Epithelial cell of esophagus (primary cell): ENCODE measurements at regions not wholly inside any gene's neighbourhood (a gene's known extent, or its start where the extent isn't known, plus 50 kb on each side); places are given as distances from the start of the nearest gene placed in this dataset.

ENCODE experiments used
- DNase-seq: peaks from one replicate; pipeline ENCODE4 v3.0.0; 2010; ENCODE audit warnings: low read depth
- H3K4me3 ChIP-seq: 2 replicates; pipeline ENCODE4 v1.5.1; 2011; ENCODE audit warnings: mild to moderate bottlenecking, low read length, control low read depth
- TF ChIP-seq, protein P1 (sequence below): IDR thresholded peaks from 2 replicates; pipeline ENCODE4 v1.5.1; 2011; ENCODE audit warnings: low read depth, mild to moderate bottlenecking, low read length, control low read depth, inconsistent platforms; ENCODE audit not compliant: insufficient read depth; ENCODE audit errors: missing control alignments

DNA sequence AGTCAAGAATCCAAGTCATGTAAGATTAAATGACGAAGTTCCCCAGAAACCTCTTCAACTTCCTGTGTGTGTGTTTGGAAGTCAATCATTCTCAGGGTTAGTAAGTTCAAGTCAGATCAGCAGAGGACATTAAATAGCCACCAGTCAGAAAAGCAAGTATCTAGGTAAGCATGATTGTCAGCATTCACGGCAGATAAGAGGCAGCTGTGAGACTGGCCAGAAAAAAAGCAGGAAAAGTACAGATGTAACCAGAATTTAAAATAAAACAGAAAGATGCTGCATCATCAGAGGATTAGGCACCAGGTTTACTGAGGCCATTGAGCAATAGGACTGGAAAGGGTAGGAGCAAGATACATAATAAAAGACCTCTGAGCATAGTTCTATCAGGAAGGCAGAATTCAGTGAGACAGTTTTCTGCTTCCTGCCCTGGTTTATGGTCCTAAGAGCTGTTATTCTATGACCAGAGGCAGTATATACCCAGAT, 606.9 kb downstream of the FSCB start:
- DNase-seq: no peak
- TF ChIP-seq, protein P1, sequence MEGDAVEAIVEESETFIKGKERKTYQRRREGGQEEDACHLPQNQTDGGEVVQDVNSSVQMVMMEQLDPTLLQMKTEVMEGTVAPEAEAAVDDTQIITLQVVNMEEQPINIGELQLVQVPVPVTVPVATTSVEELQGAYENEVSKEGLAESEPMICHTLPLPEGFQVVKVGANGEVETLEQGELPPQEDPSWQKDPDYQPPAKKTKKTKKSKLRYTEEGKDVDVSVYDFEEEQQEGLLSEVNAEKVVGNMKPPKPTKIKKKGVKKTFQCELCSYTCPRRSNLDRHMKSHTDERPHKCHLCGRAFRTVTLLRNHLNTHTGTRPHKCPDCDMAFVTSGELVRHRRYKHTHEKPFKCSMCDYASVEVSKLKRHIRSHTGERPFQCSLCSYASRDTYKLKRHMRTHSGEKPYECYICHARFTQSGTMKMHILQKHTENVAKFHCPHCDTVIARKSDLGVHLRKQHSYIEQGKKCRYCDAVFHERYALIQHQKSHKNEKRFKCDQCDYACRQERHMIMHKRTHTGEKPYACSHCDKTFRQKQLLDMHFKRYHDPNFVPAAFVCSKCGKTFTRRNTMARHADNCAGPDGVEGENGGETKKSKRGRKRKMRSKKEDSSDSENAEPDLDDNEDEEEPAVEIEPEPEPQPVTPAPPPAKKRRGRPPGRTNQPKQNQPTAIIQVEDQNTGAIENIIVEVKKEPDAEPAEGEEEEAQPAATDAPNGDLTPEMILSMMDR: no peak
- H3K4me3 ChIP-seq: no peak overlapping the region

GRCh38 chr14:43898687-43899086, 608.4 kb downstream of the FSCB start:
- H3K4me3 ChIP-seq: no peak overlapping the region
- no peak for DNase-seq
- TF ChIP-seq, protein P1: no peak

DNA sequence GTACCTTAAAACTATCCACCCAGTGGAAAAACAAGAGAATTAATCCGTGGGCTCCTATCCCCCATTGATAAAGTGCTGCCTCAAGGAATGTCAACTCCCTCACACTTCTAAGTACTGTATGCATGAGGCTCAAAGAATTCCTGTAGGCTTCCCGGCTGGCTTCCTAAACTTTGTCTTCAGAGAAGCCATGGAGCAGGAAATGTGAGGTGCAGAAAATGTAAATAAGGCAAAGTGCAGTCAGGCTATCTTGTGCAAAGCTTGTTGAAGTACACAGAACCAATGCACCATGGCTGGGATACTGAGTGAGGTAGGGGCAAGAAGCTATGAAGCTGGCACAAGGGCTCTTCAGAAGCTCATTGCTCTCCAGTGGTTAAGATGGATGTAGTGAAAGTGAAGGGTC, 611.0 kb downstream of the FSCB start:
- TF ChIP-seq, protein P1: no peak
- DNase-seq: no peak
- H3K4me3 ChIP-seq: no peak overlapping the region

DNA sequence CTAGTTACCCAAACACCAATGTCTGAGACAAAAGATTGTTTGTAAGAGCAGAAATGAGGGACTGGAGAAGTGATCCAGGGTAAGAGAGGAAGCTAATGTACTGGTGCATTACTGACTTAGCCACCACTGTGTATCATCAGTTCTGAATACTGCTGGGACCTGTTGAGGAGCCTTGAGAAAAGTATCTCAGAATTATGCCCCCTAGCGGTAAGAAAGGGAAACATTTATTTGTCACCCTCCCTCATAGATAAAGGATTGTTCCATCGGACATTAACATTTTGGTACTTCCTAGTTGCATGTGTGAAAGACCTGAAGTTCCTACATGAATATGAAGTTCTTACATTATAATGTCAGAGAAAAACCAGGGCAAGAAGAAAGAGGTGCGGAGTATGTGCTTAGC, 612.5 kb downstream of the FSCB start:
- no peak overlapping the region for H3K4me3 ChIP-seq
- peak; percentile 20 for DNase-seq
- TF ChIP-seq, protein P1: peak; percentile 20

GRCh38 chr14:43887523-43887922, 619.6 kb downstream of the FSCB start:
- H3K4me3 ChIP-seq: no peak overlapping the region
- TF ChIP-seq, protein P1: no peak
- DNase-seq: no peak

DNA sequence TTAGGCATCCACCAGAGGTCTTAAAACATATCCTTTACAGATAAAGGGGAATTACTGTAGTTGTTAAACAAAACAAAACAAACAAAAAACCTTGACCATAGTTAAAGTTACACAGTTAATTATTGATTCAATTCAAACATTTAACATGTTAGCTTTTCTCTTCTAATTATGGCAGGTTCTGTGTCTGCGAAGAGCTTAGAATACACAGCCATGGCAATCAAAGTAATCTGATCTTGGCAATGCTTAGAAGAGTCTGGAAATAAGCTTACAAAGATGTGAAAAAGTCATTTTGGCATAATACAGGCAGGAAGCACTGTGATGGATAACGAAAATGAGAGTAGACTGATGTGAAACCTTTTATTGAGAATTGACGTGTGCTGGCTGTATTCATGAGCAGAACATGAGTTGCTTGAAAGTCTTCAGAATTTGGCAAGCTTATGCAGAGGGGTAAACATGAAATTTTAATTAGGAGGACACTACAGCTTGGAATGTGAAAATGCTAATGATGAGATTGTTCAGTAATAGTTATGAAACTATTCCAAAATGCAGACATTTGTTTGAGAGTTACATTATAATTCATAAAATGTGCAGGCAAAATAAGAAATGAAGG, 629.6 kb downstream of the FSCB start:
- TF ChIP-seq, protein P1: no peak
- no peak for DNase-seq
- H3K4me3 ChIP-seq: no peak overlapping the region

DNA sequence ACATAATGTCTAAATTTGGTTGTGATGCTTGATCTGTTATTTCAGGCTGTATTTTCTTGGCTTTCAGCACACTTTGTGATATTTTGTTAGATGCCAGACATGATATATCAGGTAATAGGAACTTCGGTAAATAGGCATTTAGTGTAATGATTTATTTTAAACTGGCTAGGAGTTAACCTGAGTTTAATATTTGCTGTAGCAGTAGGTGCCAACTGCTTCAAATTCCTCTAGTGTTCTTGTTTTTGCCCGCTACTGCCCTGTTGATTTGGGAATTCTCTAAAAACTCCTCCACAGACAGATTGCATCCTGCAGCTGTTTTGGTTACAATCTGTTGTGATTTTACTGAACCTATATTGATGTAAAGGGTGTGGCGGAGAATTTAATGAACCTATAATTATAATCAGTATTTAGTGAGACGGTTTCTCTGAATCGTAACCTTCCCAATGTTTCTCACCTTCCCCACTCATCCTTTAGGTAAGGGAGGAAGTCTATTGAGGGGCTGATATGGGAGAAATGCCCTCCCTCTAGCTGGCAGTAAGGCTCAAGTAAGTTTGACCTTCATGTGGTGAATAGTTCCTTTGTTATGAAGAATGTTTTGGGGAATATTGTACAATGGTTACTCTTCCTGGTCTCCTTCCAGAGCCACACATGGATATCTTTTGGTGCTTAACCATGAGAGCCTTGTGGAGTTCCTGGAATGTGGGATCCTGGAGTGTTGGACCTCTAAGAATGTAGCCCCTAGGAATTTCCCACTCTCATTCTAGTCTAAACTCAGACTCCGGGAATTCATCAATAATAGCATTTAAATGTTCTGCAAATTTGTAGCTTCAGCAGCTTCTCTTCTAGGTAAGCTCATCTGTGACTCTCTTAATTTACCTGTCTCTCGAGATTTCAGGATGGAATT, 634.1 kb downstream of the FSCB start:
- TF ChIP-seq, protein P1: no peak
- no peak for DNase-seq
- H3K4me3 ChIP-seq: no peak overlapping the region
